Dermis blood vessel endothelial cell (primary cell): ENCODE measurements at regions not wholly inside any gene's neighbourhood (a gene's known extent, or its start where the extent isn't known, plus 50 kb on each side); places are given as distances from the start of the nearest gene placed in this dataset.

Experiments used
- DNase-seq: peaks from one replicate; pipeline ENCODE4 v3.0.0; 2010

DNA sequence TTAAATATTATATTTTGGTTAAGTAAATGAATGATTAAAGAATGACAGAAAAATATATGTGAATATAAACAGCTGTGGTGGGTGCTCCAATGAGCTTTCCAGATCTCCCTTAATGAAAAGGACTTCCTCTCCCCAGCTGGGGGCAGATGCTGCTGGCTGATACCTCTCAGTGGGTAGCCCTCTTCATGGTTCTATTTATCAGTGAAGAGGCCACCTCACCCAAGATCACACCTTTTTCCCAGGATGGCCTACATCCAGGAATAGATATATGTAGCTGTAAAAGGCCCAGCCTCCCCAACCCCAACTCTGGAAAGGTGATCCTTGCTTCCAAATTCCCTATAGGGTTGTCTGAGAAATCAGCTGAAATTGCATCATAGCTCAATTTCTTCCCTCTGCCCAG, 135.2 kb upstream of the ACVR2A start:
- no peak for DNase-seq

DNA sequence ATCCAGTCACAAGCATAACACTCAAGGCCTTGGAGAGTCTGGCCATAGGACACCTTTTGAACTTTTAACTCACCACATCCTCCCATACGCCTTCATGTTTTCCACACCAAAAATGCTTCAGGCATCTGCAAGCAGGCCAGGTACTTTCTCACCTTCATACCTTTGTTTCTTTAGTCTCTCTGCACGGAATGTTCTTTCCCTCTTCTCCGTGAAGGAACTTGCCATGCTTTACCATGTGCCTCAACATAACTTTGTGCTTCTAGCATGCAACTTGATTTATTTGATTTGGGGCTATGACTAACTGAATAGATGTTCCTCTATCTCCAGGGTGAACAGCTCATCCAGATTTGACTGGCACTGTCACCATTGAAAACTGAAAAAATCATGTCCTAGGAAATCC, 141.7 kb upstream of the ACVR2A start:
- DNase-seq, result no peak

DNA sequence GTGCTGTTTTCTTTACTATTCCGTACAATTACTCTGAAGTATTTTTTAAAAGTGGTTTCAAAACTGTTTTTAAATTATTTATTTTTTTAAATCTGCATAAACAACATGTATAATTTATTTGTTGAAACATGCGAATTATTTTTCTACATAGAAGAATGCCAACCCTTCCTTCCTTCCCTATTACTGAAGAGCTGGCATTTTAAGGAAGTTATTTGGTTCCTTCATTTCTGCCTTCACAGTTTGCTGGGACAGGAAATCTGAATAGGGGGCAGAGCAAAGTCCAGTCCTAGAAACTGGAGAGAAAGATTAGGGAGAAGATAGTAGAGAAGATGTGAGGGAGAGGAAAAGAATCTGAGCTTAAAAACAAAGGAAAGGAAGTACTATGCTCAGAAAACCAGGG, 146.7 kb upstream of the ACVR2A start:
- DNase-seq, result no peak

DNA sequence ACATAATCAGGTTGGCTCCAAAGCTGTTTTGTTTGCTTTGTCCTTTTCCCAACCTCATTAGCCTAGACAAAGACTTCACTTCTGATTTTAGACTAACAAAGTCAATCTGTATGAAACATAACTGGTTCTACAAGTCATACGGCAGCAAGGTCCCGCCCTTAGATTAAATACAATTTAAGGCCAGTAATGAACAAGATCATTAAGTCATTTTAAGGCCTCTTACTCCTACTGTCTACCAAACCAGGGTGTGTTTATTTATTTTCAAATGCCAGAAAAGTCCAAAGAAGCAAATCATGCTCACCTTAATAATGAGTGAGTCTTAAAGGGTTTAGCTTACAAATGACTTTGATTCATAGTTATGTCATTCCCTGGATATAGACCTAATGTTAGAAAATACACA, 148.4 kb upstream of the ACVR2A start:
- no peak for DNase-seq

DNA sequence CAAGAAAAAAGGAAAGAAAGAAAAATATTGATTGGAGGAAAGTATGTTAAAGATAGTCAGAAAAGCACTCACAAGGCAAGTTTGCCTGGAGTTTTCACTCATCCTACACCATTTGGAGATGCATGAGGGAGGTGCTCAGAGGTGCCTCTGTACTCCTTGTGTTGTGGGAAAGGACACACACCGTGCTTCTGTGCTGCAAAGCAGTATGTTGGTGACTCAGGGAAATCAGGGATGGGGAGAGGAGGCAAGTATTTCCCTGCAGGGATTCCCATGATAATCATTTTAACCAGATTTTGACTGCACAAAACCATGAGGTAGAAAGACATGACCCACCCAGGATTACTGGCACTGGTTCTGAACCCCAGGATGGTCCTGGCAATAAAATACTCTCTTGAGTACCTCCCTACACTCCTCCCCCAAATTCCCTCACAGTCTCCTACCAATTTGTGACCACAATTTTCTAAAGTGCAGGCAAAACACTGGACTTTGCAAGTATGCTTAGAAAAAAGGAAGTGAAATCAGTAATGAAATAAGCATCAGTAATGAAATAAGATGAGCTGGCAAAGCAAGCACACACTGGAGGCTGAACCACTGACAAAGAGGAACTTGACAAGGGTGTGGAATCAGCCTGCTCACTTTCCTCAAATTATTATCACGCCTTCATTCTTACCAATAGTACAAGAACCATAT, 155.5 kb upstream of the ACVR2A start:
- no peak for DNase-seq

DNA sequence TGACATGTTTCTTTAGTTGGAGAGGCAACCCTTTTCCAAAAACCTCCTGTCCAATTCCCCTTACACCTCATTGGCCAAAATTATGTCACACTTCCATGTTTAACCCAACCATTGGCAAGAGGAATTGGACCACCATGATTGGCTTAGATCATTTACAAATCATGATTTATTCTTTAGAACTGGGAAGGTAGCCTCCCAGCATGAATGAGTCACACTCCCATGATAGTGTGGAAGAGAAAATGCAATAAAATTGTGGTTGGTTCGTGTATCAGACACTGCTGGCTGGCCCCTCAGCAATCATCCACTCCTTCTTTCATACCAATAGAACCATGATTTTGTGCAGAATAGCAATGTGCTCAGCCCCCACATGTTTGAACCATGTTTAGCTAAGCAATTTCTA, 156.6 kb upstream of the ACVR2A start:
- no peak for DNase-seq

DNA sequence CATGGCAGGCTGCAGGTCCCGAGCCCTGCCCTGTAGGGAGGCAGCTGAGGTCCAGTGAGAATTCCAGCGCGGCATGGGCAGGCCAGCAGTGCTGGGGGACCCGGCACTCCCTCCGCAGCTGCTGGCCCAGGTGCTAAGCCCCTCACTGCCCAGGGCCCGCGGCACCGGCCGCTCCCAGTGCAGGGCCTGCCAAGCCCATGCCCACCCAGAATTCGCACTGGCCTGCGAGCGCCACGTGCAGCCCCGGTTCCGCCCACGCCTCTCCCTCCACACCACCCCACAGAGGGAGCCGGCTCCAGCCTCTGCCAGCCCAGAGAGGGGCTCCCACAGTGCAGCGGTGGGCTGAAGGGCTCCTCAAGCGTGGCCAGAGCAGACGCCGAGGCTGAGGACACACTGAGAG, 158.5 kb upstream of the ACVR2A start:
- DNase-seq, result no peak

DNA sequence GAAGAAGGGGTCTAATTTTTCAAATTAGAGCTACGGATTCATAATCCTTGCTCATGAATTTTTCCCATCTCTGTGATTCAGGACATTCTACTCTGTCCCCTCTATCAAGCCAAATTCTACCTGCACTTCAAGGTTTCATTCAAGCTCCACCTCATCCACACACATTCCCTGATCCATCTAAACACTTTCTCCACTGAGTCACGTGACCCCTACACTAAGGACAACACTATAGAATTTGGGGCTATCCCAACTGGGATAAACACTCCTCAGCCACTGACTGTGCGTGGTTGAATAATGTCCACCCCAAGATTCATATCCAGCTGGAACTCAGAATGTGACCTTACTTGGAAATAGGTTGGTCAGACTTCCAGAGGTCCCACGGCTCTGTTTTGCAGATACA, 159.9 kb upstream of the ACVR2A start:
- no peak for DNase-seq

DNA sequence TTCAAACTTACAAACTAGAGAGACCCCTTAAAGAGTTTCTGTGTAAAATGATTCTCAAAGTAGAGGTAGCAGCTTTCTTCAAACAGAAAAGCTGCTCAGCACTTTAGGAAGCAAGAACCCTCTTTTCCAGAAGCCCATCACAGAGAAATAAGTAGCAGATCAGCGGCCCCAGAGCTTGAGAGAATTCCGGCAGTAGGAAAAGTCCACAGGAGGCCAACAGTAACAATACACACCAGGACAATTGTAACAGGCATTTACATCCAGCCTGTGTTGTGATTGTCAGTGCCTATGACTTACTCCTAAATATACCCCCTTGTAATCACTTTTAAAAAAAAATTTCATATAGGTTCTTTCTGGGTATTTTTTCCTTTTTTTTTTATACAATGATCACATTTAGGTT, 161.4 kb upstream of the ACVR2A start:
- no peak for DNase-seq

DNA sequence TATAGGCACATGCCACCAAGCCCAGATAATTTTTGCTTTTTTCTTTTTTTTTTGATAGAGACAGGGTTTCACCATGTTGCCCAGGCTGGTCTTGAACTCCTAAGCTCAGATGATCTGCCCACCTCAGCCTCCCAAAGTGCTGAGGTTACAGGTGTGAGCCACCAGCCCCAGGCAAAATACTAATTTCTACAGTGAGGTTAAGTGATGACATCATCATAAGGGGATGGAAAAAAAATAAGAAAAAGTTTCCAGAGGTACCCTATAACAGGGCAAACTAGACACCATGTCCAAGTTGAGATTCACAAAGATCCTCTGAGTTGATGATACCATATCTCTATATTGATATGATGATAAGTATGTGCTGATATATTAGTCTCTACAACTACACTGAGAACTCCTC, 163.7 kb upstream of the ACVR2A start:
- no peak for DNase-seq

DNA sequence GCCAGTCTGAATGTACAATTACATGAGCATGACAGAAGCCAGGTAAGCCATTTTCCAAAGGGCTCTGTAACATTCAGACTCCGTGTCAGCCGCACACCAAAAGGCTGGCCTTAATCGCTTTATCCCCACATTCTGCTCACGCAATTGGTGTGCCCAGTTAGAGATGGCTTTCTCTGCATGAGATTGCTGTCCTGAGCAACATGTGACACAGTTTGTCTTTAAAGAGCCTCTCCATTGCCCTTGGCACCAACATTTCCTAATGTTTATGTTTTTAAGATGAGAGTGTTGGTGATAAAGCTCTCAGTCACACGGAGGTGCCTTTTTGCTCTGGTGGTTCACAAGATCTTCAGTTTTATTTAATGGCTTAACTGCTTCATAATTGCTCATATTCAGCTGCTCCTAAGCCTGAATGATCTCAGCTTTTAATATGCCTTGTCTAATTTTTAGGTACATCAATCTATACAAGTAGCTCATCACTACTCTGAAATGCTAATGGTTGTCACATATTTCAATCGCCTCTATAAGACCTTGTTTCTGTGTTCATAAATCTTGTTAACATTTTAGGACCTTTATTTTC, 164.8 kb upstream of the ACVR2A start:
- DNase-seq, result no peak

DNA sequence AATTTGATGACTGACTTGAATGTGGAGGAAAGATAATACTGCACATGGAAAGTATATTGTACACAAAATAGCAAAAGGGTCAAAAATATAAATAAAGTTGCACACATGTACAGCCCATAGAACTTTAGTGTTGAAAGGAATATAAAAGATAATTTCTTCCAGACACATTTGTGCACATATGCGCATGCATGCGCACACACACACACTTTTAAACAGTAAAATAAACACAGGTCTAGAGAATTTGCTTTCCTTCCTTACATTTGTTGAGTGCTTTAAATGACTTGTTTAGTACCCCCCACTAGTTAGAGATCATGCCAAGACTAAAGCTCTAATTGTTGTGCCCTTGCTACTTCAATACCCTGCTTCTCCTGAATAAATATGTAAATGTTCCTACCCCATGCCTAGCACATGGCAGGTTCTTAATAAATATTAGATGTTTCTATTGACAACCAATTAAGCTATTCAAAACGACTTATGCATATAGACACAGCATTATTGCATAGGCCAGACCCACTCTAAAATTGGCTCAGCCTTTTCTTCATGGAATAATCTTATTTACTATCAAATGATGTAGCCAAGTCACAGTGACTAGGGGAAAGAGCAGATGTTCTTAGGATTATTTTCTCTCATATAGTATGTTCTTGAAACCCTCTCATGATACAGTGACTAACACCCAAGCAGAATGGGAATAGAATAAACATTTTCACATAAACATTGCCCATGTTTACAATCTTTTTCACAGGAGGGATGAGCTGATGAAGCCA, 165.5 kb upstream of the ACVR2A start:
- no peak for DNase-seq

DNA sequence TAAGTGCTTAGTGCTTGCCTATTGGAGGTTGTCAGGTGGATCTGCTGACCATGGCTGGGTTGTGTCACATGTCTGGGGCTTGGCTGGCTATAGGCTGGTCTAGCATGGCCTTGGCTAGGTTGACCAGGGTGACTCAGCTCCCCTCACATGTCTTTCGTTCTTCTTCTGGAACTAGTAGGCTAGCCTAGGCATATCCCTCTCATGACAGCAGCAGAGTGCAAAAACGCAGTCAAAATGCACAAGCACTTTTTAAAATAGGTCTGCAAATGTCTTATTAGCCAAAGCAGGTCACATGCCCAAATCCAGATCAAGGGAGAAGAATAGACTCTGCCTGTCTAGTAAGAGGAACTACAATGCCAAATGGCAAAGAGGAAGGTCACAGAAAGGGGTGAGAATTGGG, 179.7 kb upstream of the ACVR2A start:
- DNase-seq, result no peak

DNA sequence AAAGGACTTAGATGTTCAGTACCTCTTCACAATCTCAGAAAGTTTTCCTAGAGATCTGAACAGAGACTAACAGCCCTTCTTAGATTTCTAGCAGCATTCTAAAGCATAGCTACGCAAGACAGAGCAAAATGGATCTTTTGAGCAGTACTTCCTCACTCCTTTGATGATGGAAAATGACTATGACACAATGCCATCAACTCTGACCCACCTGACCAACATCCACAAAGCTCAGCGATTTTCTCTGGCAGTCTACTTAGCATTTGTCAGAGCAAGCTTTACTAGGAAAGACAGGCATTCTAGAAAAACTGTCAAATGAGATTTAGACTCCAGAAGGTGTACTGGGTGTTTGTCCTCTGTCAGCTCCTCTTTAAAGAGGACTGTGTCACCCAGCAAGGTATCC, 180.9 kb upstream of the ACVR2A start:
- DNase-seq, result no peak

DNA sequence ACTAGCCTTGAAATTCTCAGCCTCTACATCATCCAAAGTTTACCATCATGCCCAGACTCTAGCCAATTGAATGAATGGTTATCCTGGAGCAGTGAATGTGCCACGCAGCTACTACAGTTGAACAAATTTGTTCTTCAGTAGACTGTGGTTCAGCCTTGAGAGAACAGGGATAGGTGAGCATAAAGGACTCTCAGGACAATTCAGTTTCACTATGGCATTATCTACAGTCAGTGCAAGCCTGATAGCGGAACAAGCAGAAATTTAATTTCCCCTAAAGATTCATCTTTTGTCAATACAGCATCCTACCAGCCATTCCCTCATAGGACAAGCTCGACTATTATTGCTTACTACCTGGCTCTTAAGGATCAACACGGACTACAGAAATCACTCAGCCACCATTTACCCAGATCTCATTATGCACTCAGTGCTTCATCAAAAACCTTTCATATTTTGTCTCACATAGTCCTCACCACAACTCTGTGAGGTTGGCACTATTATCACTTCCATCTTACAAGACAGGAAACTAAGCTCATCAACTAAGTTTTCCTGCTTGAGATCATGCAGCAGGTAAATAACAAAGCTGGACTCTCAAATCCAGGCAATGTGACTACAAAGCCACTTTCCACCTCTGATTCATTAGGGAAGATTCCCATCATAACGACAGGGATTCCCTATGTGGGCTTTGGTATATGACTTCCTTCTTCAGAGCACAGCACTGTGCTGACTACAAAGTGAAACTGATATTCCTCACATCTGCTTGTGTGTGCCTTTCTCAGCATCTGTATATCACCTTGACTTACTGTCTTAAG, 181.5 kb upstream of the ACVR2A start:
- DNase-seq, result no peak

DNA sequence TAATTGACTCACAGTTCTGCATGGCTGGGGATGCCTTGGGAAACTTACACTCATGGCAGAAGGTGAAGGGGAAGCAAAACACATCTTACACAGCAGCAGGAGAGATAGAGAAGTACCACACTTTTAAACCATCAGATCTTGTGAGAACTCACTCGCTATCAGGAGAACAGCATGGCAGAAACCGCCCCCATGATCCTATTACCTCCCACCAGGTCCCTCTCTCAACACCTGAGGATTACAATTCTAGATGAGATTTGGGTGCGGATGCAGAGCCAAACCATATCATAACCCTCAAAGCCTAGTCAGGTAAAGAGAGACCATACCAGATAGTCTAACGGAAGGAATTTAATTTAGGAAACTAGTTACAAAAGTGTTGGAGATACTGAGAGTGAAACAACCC, 182.6 kb upstream of the ACVR2A start:
- DNase-seq, result no peak

DNA sequence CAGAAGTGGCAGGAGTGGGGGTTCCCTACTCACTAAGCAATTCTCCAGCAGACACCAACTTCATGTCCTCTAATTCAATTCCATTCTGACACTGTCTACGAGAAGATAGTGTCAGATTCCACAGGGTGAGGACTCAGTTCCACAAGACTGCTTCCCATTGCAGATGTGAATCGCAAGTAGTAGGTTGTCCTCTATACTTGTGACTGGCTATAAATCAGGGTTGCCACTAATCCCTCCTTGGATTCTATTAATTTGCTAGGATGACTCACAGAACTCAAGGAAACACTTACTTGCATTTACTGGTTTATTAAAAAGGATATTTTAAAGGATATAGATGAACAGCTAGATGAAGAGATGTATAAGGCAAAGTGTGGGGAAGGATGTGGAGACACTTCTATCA, 184.1 kb upstream of the ACVR2A start:
- no peak for DNase-seq

DNA sequence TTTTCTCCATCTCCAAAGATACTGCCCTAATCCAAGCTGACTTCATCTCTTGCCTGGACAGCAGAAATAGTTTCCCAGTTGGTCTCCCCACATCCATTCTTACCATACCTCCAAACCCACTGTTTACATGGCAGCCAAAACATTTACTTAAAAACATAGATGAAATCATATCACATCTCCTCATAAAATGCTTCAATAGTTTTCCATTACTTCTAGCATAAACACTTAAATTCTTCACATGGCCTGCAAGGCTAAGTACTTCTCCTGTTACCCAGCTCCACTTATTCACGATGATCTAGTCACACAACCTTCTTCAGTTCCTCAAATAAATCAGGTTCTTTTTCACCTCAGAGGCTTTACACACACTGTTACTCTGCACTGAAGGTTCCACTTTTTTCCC, 185.8 kb upstream of the ACVR2A start:
- DNase-seq, result no peak

DNA sequence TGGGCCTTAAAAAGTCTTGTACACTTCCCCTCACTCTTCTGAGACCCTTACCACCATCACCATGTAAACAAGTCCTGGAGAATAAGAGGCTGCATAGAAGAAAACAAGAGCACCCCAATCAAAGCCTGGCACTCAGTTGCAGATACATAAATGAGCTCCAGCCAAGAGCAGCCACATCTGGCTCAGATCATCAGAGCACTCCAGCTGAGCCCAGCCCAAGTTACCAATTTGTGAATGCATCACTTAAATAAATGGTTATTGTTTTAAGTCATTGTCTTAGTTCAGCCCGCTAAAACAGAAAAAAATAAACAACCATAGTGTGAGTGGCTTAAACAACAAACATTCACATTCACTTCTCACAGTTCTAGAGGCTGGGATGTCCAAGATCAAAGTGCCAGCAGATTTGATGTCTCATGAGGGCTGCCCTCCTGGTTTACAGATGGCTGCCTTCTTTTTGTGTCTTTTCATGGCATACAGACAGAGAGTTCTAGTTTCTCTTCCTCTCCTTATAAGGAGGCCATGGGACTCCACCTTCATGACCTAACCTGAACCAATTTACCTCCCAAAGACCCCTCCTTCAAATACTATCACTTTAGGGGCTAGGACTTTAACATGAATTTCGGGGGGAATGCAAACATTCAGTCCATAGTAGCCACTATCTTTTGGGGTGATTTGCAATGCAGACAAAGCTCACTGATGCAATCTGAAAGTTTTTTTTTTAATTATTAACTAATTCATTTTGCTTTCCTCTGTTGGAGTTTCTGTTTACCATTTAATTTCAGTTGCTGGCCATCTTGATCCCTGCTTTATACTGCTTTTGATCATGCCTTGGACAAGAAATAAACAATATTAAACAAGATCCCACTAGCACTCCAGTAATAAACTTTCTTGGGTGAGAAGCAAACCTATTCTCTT, 187.5 kb upstream of the ACVR2A start:
- no peak for DNase-seq

DNA sequence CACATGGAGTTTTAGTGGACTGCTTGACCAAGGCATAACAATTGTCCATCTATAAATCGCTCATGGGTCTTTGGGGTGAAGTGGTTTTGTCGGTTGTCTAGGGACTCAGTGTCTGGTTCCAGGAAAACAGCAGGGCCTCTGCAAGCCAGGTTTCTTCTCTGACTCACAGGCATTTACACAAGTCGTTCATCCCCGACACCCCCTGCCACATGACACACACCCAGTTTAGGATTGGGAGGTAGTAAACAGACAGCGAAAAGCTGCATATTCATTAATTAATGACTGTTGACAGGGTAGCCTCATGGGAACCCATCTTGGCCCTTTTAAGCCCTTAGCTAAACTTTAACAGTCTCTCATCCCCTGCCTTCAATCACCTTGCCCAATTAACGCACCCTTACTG, 194.8 kb upstream of the ACVR2A start:
- DNase-seq, result no peak

DNA sequence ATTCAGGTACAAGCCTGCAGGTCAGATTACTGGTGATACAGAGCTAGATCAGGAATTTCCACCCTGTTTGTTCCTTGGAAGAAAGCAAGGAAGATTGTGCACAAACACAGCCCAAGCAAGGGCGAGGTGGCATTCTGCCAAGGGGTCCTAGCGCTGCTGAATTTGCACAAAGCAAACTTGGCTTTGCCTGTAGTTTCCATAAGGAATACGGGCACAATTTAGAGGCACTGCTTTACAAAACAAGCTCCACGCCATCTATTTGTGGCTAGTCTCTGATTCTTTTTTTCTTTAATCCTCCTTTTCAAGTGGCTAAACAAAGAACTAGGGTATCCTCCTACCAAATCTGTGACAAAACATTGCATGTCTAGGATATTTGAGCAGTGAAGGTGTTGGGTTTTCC, 195.5 kb upstream of the ACVR2A start:
- no peak for DNase-seq

DNA sequence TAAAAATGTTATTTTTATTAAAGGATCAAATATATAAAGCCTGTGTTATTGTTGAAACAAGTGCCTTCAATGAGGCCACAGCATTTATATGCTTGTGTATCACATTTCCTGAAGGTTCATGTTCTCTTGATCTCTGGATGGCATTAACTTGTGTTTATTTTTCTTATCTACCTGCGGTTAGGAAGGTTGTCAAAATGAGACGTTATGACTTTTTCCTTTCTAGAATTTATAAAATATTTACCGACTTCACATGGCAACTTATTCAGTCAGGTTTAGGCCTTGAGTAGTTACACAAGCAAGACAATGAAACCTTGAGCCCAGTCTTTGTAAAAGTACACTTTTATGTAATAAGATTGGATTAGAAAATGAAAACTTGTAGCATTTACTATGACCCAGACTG, 196.4 kb upstream of the ACVR2A start:
- no peak for DNase-seq
